Neutrophil (primary cell): ENCODE measurements at regions not wholly inside any gene's neighbourhood (a gene's known extent, or its start where the extent isn't known, plus 50 kb on each side); places are given as distances from the start of the nearest gene placed in this dataset.

ENCODE experiments used
- H3K27ac ChIP-seq: fragments of 200-600 bp; sonication (generic); 2 replicates; pipeline ENCODE4 v1.5.1; 2016; ENCODE audit warnings: mild to moderate bottlenecking, moderate library complexity
- H3K27me3 ChIP-seq: fragments of 200-600 bp; sonication (generic); 2 replicates; pipeline ENCODE4 v1.6.0; 2016; ENCODE audit warnings: mild to moderate bottlenecking
- H3K36me3 ChIP-seq: fragments of 200-600 bp; sonication (generic); 2 replicates; pipeline ENCODE4 v1.5.1; 2017
- H3K4me1 ChIP-seq, 2 experiments: fragments of 200-600 bp in 1 of 2; sonication (generic) in 1 of 2; 1 replicate in 1 of 2; 2 replicates in 1 of 2; pipeline versions ENCODE4 v1.5.1 to v1.6.1; 2013 to 2016; ENCODE audit warnings: low read depth in 1 of 2, low read length in 1 of 2, mild to moderate bottlenecking in 1 of 2, moderate library complexity in 1 of 2; ENCODE audit not compliant: control insufficient read depth in 1 of 2, insufficient read depth in 1 of 2
- H3K4me3 ChIP-seq, 2 experiments: fragments of 200-600 bp in 1 of 2; sonication (generic) in 1 of 2; 1 replicate in 1 of 2; 2 replicates in 1 of 2; pipeline ENCODE4 v1.5.1; 2013 to 2016; ENCODE audit warnings: low read depth in 1 of 2, low read length in 1 of 2, mild to moderate bottlenecking in 1 of 2, moderate library complexity in 1 of 2
- H3K9me3 ChIP-seq: fragments of 200-600 bp; sonication (generic); 2 replicates; pipeline ENCODE4 v1.5.1; 2016
- CTCF ChIP-seq: fragments of 200-600 bp; sonication (generic); IDR thresholded peaks from 2 replicates; pipeline ENCODE4 v1.5.1; 2016; ENCODE audit warnings: antibody characterized with exemption

DNA sequence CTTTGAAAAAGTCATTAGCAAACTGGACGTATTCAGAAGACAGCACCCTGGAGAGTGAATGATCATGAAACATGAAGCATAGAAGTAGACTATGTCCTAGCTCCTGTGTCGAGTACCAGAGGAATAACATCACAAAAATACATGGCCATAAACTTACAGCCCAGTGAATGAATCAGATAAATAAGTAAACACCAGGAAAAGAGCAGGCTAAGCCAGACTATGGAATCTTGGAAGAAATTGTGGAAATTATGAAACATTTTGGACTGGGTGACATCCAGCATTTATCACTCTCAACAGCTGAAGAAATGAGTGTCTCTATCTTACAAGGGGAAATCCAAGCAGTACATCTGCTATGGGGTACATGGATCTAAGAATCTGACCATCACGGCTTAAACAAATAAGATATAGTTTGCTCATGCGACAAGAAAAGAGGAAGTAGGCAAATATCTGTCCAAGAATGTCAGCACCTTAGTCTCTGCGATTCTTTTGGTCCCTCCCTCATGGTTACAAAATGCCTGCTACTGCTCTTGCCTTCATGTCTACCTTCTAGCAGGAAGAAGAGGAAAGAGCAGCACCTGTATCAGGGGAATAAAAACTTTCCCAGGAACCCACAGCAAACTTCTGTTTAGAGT lies 481.5 kb downstream of the BCOR start:
- no peak for TF ChIP-seq CTCF
- peaks cover 50% of the 10 kb centered on the region for H3K27me3 ChIP-seq
- H3K27ac ChIP-seq, result no peak overlapping the region
- H3K9me3 ChIP-seq, result no peaks in the 10 kb centered on the region
- no peaks in the 10 kb centered on the region for H3K36me3 ChIP-seq
- H3K4me1 ChIP-seq, result no peaks in the 10 kb centered on the region
- H3K4me3 ChIP-seq, result no peak overlapping the region

- Histone ChIP-seq H3K36me3 (no peaks in the 10 kb centered on the region), H3K9me3 (no peaks in the 10 kb centered on the region), H3K27ac (no peak overlapping the region), H3K4me1 (no peaks in the 10 kb centered on the region), H3K4me3 (no peak overlapping the region), H3K27me3 (peaks cover 50% of the 10 kb centered on the region)
- no peak for TF ChIP-seq CTCF
Measured at GRCh38 chrX:39616731-39617130, 481.0 kb downstream of the BCOR start.

DNA sequence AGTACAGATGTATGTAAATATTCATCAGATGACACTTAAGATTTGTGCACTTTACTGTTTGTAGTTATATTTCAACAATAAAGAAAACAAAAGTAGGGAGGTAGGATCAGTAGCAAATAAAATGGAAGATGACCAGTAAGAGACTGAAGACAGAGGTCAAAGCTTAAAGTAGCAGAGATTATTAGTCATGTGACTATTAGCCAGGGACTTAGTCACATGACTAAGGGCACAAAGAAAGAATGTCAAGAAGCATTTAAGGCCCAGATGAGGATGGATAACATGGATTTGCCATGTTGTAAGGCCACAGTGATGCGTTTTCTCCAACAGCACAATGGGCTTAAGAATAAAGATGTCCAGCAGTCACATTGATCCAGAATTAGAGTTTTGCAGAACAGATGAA lies 479.6 kb downstream of the BCOR start:
- Histone ChIP-seq H3K4me1 (no peaks in the 10 kb centered on the region), H3K27me3 (peaks cover 35% of the 10 kb centered on the region), H3K36me3 (no peaks in the 10 kb centered on the region), H3K4me3 (no peak overlapping the region), H3K27ac (no peak overlapping the region), H3K9me3 (no peaks in the 10 kb centered on the region)
- TF ChIP-seq CTCF, result no peak

DNA sequence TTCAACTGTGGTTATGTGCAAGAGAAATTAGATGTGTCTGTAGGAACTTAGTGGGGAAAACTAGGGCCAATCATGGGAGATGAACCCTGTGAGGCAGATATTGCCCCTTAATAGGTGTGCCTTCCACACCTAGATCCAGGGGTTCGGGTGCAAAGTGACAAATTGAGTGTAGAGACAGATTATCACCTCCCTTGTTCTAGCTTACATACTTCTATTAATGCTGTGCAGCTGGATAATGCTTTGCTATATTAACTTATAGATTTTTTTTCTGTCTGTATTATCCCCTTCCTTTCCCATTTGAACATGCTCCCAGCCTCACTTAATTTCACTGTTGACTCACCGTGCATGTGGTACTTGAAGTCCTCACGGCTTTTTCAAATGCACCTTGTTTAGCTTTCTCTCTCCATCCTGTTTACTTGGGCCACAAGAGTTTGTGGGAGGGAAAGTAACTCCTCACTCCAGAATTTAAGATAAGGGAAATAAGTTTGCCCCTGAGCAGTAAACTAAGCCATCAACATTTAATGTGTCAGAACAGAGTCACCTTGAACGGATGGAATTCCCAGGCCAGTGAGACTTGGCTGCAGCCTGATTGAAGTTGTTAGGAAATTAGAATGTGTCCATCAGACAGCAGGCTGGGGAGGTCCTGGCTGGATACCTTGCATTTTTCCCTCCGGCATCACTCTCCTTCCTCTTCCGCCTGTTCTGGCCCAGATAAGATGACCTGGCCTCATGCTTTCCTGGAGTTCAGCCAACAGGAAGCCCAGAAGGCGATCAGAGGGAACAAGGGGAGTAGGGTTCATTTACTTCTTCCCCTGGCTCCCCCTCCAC lies 478.4 kb downstream of the BCOR start:
- Histone ChIP-seq H3K9me3 (no peaks in the 10 kb centered on the region), H3K4me3 (no peak overlapping the region), H3K4me1 (no peaks in the 10 kb centered on the region), H3K27me3 (peaks cover 23% of the 10 kb centered on the region), H3K36me3 (no peaks in the 10 kb centered on the region), H3K27ac (no peak overlapping the region)
- TF ChIP-seq CTCF, result no peak

GRCh38 chrX:39624166-39624565 lies 473.6 kb downstream of the BCOR start:
- no peaks in the 10 kb centered on the region for H3K27me3 ChIP-seq
- no peak for TF ChIP-seq CTCF
- no peaks in the 10 kb centered on the region for H3K4me1 ChIP-seq
- H3K27ac ChIP-seq, result no peak overlapping the region
- no peak overlapping the region for H3K4me3 ChIP-seq
- H3K9me3 ChIP-seq, result no peaks in the 10 kb centered on the region
- H3K36me3 ChIP-seq, result no peaks in the 10 kb centered on the region
